OCI-LY1 (cell line): ENCODE measurements at regions not wholly inside any gene's neighbourhood (a gene's known extent, or its start where the extent isn't known, plus 50 kb on each side); places are given as distances from the start of the nearest gene placed in this dataset.

ENCODE experiments used
- H2AFZ ChIP-seq: fragments of 200-600 bp; sonication (generic), shearing (Covaris generic); 2 replicates; pipeline ENCODE4 v1.6.0; 2014; ENCODE audit warnings: antibody characterized with exemption, mild to moderate bottlenecking, low read length
- H3F3A ChIP-seq: fragments of 200-600 bp; sonication (generic), shearing (Covaris generic); 2 replicates; pipeline ENCODE4 v1.6.0; 2014; ENCODE audit warnings: mild to moderate bottlenecking, antibody characterized with exemption, low read length, moderate library complexity; ENCODE audit not compliant: insufficient read depth
- H3K27ac ChIP-seq: fragments of 200-600 bp; sonication (generic); 2 replicates; pipeline ENCODE4 v1.5.1; 2014; ENCODE audit warnings: low read length, mixed run types, mild to moderate bottlenecking, low read depth; ENCODE audit not compliant: poor library complexity, severe bottlenecking
- H3K27me3 ChIP-seq: fragments of 200-600 bp; sonication (generic); 2 replicates; pipeline ENCODE4 v1.6.0; 2014; ENCODE audit warnings: antibody characterized with exemption, mild to moderate bottlenecking, low read length, moderate library complexity; ENCODE audit not compliant: insufficient read depth
- H3K36me3 ChIP-seq: fragments of 200-600 bp; sonication (generic); 2 replicates; pipeline ENCODE4 v1.6.1; 2014; ENCODE audit warnings: mild to moderate bottlenecking, antibody characterized with exemption, low read length, moderate library complexity, mixed read lengths; ENCODE audit not compliant: insufficient read depth
- H3K4me1 ChIP-seq: fragments of 200-600 bp; sonication (generic); 2 replicates; pipeline ENCODE4 v1.5.1; 2014; ENCODE audit warnings: mild to moderate bottlenecking, low read length, moderate library complexity; ENCODE audit not compliant: insufficient read depth, severe bottlenecking
- H3K4me2 ChIP-seq: fragments of 200-600 bp; sonication (generic), shearing (Covaris generic); 2 replicates; pipeline ENCODE4 v1.6.1; 2014; ENCODE audit warnings: low read length
- H3K4me3 ChIP-seq: fragments of 200-600 bp; sonication (generic); 2 replicates; pipeline ENCODE4 v1.5.1; 2014; ENCODE audit warnings: low read length, low read depth, mild to moderate bottlenecking, mixed read lengths; ENCODE audit not compliant: poor library complexity, severe bottlenecking
- H3K79me2 ChIP-seq: fragments of 200-600 bp; shearing (Covaris generic); 2 replicates; pipeline ENCODE4 v1.6.1; 2016; ENCODE audit warnings: mixed run types, low read length, mixed read lengths; ENCODE audit not compliant: insufficient read depth
- H3K9ac ChIP-seq: fragments of 200-600 bp; sonication (generic), shearing (Covaris generic); 2 replicates; pipeline ENCODE4 v1.6.1; 2014; ENCODE audit warnings: mild to moderate bottlenecking, low read length, mixed read lengths
- H3K9me2 ChIP-seq: fragments of 200-600 bp; sonication (generic), shearing (Covaris generic); 2 replicates; pipeline ENCODE4 v1.6.1; 2014; ENCODE audit warnings: low read depth, mild to moderate bottlenecking, low read length, mixed read lengths
- H3K9me3 ChIP-seq: fragments of 200-600 bp; shearing (Covaris generic); 2 replicates; pipeline ENCODE4 v1.6.1; 2014; ENCODE audit warnings: low read length, mixed read lengths
- H4K20me1 ChIP-seq: fragments of 200-600 bp; sonication (generic), shearing (Covaris generic); 2 replicates; pipeline ENCODE4 v1.6.0; 2016; ENCODE audit warnings: mild to moderate bottlenecking, low read length; ENCODE audit not compliant: insufficient read depth
- CTCF ChIP-seq: fragments of 200-600 bp; sonication (generic), shearing (Covaris generic); IDR thresholded peaks from 2 replicates; pipeline ENCODE4 v1.5.1; 2017; ENCODE audit warnings: mild to moderate bottlenecking, antibody characterized with exemption, low read length, moderate library complexity, mixed read lengths
- EZH2 ChIP-seq: fragments of 200-600 bp; sonication (generic), shearing (Covaris generic); IDR thresholded peaks from 2 replicates; pipeline ENCODE4 v1.8.0; 2017; ENCODE audit warnings: borderline replicate concordance, mixed run types, mild to moderate bottlenecking, antibody characterized with exemption, low read length, moderate library complexity, mixed read lengths

GRCh38 chr5:93819668-93820067, 78.3 kb upstream of the POU5F2 start:
- no peak overlapping the region for H3K4me2 ChIP-seq
- no peaks in the 10 kb centered on the region for H3F3A ChIP-seq
- no peak overlapping the region for H3K27ac ChIP-seq
- TF ChIP-seq EZH2 = no peak
- no peak for TF ChIP-seq CTCF
- no peak overlapping the region for H3K4me3 ChIP-seq
- no peaks in the 10 kb centered on the region for H3K36me3 ChIP-seq
- no peak overlapping the region for H2AFZ ChIP-seq
- H3K9ac ChIP-seq = no peak overlapping the region
- no peaks in the 10 kb centered on the region for H4K20me1 ChIP-seq
- no peaks in the 10 kb centered on the region for H3K79me2 ChIP-seq
- H3K27me3 ChIP-seq = no peaks in the 10 kb centered on the region
- H3K9me2 ChIP-seq = no peaks in the 10 kb centered on the region
- no peaks in the 10 kb centered on the region for H3K4me1 ChIP-seq
- H3K9me3 ChIP-seq = no peaks in the 10 kb centered on the region

- no peaks in the 10 kb centered on the region for H3K4me1 ChIP-seq
- H2AFZ ChIP-seq = no peak overlapping the region
- H3K9ac ChIP-seq = no peak overlapping the region
- no peaks in the 10 kb centered on the region for H3K27me3 ChIP-seq
- no peaks in the 10 kb centered on the region for H3K9me2 ChIP-seq
- TF ChIP-seq EZH2 (no peak), CTCF (no peak)
- no peaks in the 10 kb centered on the region for H4K20me1 ChIP-seq
- no peak overlapping the region for H3K4me2 ChIP-seq
- no peaks in the 10 kb centered on the region for H3F3A ChIP-seq
- H3K79me2 ChIP-seq = no peaks in the 10 kb centered on the region
- H3K27ac ChIP-seq = no peak overlapping the region
- no peaks in the 10 kb centered on the region for H3K36me3 ChIP-seq
- no peaks in the 10 kb centered on the region for H3K9me3 ChIP-seq
- H3K4me3 ChIP-seq = no peak overlapping the region
Observed at GRCh38 chr5:93810780-93811179, 69.4 kb upstream of the POU5F2 start.

GRCh38 chr5:93809430-93809829, 68.0 kb upstream of the POU5F2 start:
- Histone ChIP-seq H3K79me2 (no peaks in the 10 kb centered on the region), H3K9me2 (no peaks in the 10 kb centered on the region)
- TF ChIP-seq CTCF (no peak), EZH2 (no peak)

More at GRCh38 chr5:93809430-93809829, 68.0 kb upstream of the POU5F2 start:
- no peak overlapping the region for H3K9ac ChIP-seq
- H3F3A ChIP-seq = no peaks in the 10 kb centered on the region
- no peaks in the 10 kb centered on the region for H3K27me3 ChIP-seq
- H3K9me3 ChIP-seq = no peaks in the 10 kb centered on the region
- no peaks in the 10 kb centered on the region for H4K20me1 ChIP-seq
- no peaks in the 10 kb centered on the region for H3K36me3 ChIP-seq
- no peaks in the 10 kb centered on the region for H3K4me1 ChIP-seq
- no peak overlapping the region for H3K4me3 ChIP-seq
- H2AFZ ChIP-seq = no peak overlapping the region
- no peak overlapping the region for H3K4me2 ChIP-seq
- no peak overlapping the region for H3K27ac ChIP-seq
